Loucy (cell line): ENCODE measurements at regions not wholly inside any gene's neighbourhood (a gene's known extent, or its start where the extent isn't known, plus 50 kb on each side); places are given as distances from the start of the nearest gene placed in this dataset.

Source experiments
- H2AFZ ChIP-seq: fragments of 200-600 bp; sonication (generic); 2 replicates; pipeline ENCODE4 v1.6.0; 2016; ENCODE audit warnings: antibody characterized with exemption, mild to moderate bottlenecking, low read length, moderate library complexity
- H3F3A ChIP-seq: fragments of 200-600 bp; 2 replicates; pipeline ENCODE4 v1.6.0; 2016; ENCODE audit warnings: antibody characterized with exemption, low read depth, mild to moderate bottlenecking
- H3K27me3 ChIP-seq: fragments of 200-600 bp; sonication (generic); 2 replicates; pipeline ENCODE4 v1.6.1; 2014; ENCODE audit warnings: low read length, mild to moderate bottlenecking; ENCODE audit not compliant: insufficient read depth, poor library complexity, severe bottlenecking
- H3K36me3 ChIP-seq: fragments of 200-600 bp; sonication (generic); 2 replicates; pipeline ENCODE4 v1.6.1; 2016; ENCODE audit warnings: low read length; ENCODE audit not compliant: insufficient read depth
- H3K4me1 ChIP-seq: fragments of 200-600 bp; sonication (generic); 2 replicates; pipeline ENCODE4 v1.5.1; 2014; ENCODE audit warnings: low read length, mild to moderate bottlenecking; ENCODE audit not compliant: insufficient read depth, poor library complexity, severe bottlenecking
- H3K4me2 ChIP-seq: fragments of 200-600 bp; sonication (generic); 2 replicates; pipeline ENCODE4 v1.6.0; 2014; ENCODE audit warnings: antibody characterized with exemption, low read length, low read depth, mild to moderate bottlenecking; ENCODE audit not compliant: poor library complexity, severe bottlenecking
- H3K4me3 ChIP-seq: fragments of 200-600 bp; sonication (generic); 2 replicates; pipeline ENCODE4 v1.5.1; 2014; ENCODE audit warnings: low read length, mild to moderate bottlenecking, mixed read lengths; ENCODE audit not compliant: poor library complexity, severe bottlenecking
- H3K79me2 ChIP-seq: fragments of 200-600 bp; sonication (generic); 2 replicates; pipeline ENCODE4 v1.6.1; 2014; ENCODE audit warnings: low read length; ENCODE audit not compliant: insufficient read depth
- H3K9ac ChIP-seq: fragments of 200-600 bp; sonication (generic); 2 replicates; pipeline ENCODE4 v1.6.0; 2014; ENCODE audit warnings: mild to moderate bottlenecking, low read depth, low read length, moderate library complexity; ENCODE audit not compliant: poor library complexity, severe bottlenecking
- H3K9me2 ChIP-seq: fragments of 200-600 bp; sonication (generic); replicated peaks from 2 replicates; pipeline ENCODE4 v1.6.1; 2016; ENCODE audit warnings: low read depth, low read length, mixed read lengths
- H3K9me3 ChIP-seq: fragments of 200-600 bp; sonication (generic); 2 replicates; pipeline ENCODE4 v1.6.1; 2014; ENCODE audit warnings: mild to moderate bottlenecking, antibody characterized with exemption, low read length, low read depth; ENCODE audit not compliant: insufficient read depth
- H4K20me1 ChIP-seq: fragments of 200-600 bp; sonication (generic); 2 replicates; pipeline ENCODE4 v1.6.0; 2014; ENCODE audit warnings: antibody characterized with exemption, low read length, mild to moderate bottlenecking; ENCODE audit not compliant: insufficient read depth, poor library complexity, severe bottlenecking
- EZH2phosphoT487 ChIP-seq: fragments of 200-600 bp; IDR thresholded peaks from 2 replicates; pipeline ENCODE4 v1.6.1; 2018; ENCODE audit warnings: antibody characterized with exemption, mild to moderate bottlenecking, moderate library complexity, borderline replicate concordance
- TF ChIP-seq, protein P1 (sequence below): fragments of 200-600 bp; sonication (generic); conservative IDR thresholded peaks from 2 replicates; pipeline ENCODE4 v1.5.1; 2014; ENCODE audit warnings: mild to moderate bottlenecking, antibody characterized with exemption, low read length

DNA sequence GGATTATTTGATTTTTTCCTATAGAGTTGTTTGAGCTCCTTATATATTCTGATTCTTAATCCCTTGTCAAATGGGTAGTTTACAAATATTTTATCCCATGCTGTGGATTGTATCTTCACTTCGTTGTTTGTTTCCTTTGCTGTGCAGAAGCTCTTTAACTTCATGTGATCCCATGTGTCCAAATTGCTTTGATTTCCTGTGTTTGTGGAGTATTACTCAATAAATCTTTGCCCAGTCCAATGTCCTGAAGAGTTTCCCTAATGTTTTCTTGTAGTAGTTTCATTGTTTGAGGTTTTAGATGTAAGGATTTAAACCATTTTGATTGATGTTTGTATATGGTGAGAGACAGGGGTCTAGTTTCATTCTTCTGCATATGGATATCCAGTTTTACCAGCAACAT lies 143.7 kb upstream of the HTR1E start:
- H2AFZ ChIP-seq, result no peak overlapping the region
- H3F3A ChIP-seq, result no peaks in the 10 kb centered on the region
- H3K4me1 ChIP-seq, result no peaks in the 10 kb centered on the region
- no peaks in the 10 kb centered on the region for H3K79me2 ChIP-seq
- no peak overlapping the region for H3K9ac ChIP-seq
- H3K27me3 ChIP-seq, result no peaks in the 10 kb centered on the region
- no peak overlapping the region for H3K4me3 ChIP-seq
- TF ChIP-seq, protein P1, sequence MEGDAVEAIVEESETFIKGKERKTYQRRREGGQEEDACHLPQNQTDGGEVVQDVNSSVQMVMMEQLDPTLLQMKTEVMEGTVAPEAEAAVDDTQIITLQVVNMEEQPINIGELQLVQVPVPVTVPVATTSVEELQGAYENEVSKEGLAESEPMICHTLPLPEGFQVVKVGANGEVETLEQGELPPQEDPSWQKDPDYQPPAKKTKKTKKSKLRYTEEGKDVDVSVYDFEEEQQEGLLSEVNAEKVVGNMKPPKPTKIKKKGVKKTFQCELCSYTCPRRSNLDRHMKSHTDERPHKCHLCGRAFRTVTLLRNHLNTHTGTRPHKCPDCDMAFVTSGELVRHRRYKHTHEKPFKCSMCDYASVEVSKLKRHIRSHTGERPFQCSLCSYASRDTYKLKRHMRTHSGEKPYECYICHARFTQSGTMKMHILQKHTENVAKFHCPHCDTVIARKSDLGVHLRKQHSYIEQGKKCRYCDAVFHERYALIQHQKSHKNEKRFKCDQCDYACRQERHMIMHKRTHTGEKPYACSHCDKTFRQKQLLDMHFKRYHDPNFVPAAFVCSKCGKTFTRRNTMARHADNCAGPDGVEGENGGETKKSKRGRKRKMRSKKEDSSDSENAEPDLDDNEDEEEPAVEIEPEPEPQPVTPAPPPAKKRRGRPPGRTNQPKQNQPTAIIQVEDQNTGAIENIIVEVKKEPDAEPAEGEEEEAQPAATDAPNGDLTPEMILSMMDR, result no peak
- no peak for TF ChIP-seq EZH2phosphoT487
- no peaks in the 10 kb centered on the region for H4K20me1 ChIP-seq
- H3K9me3 ChIP-seq, result no peaks in the 10 kb centered on the region; the same call in 1 of the 2 replicates
- H3K36me3 ChIP-seq, result no peaks in the 10 kb centered on the region
- H3K9me2 ChIP-seq, result no peaks in the 10 kb centered on the region
- H3K4me2 ChIP-seq, result no peak overlapping the region

DNA sequence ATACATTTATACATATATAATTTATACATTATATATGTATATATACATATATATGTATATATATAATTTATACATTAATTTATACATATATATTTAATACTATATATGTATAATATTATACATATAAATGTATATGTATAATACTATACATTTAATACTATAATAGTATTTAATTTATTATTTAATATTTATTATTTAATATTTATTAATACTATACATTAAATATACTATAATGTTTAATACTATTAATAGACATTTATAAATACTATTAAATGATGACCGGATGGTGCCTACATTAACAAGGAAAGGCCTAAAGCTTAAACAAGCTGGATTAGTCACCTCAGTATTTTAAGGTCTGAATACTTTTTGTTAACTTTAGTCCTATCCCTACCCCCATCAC lies 145.9 kb upstream of the HTR1E start:
- no peak overlapping the region for H2AFZ ChIP-seq

DNA sequence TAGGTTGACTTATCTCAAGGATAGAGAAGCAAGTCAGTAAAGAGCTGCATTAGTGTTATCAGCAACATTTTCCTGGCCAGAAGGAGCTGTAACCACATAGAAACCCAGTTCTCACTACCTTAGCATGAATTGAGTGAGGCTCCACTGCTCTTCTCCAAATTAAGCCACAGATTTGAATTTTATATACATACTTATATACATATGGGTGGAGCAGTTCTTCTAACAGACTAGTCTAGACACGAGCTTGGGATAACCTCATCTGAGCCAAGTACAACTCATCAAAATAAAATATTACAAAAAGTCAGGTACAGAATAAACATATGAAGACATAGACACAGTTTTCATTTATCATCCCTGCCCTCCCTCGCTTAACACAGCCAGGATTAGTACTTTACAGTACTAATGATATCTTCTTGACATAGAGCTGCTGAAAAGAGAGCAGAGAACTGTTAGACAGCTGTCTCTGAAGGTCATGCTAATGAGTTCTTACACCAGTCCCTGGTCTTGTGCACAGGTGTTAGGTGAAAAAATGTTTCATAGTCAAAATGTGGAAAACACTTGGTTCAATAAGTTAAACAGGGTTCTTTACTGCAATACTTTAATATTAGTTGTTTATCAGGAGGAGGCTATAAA lies 147.4 kb upstream of the HTR1E start:
- Histone ChIP-seq H3K4me3 (no peak overlapping the region), H3K27me3 (no peaks in the 10 kb centered on the region), H3K79me2 (no peaks in the 10 kb centered on the region), H4K20me1 (no peaks in the 10 kb centered on the region), H2AFZ (no peak overlapping the region), H3K4me1 (no peaks in the 10 kb centered on the region), H3K9me3 (no peaks in the 10 kb centered on the region), H3K36me3 (no peaks in the 10 kb centered on the region), H3K9ac (no peak overlapping the region), H3K4me2 (no peak overlapping the region), H3K9me2 (no peaks in the 10 kb centered on the region), H3F3A (no peaks in the 10 kb centered on the region)
- TF ChIP-seq EZH2phosphoT487, result no peak
- TF ChIP-seq, protein P1, result no peak

More for the DNA sequence above, 145.9 kb upstream of the HTR1E start:
- no peak overlapping the region for H3K9ac ChIP-seq
- no peaks in the 10 kb centered on the region for H3K9me2 ChIP-seq
- no peaks in the 10 kb centered on the region for H3F3A ChIP-seq
- no peaks in the 10 kb centered on the region for H4K20me1 ChIP-seq
- no peaks in the 10 kb centered on the region for H3K79me2 ChIP-seq
- H3K4me2 ChIP-seq, result no peak overlapping the region
- no peaks in the 10 kb centered on the region for H3K4me1 ChIP-seq
- H3K36me3 ChIP-seq, result no peaks in the 10 kb centered on the region
- H3K9me3 ChIP-seq, result no peaks in the 10 kb centered on the region; the same call in 1 of the 2 replicates
- TF ChIP-seq, protein P1, result no peak
- no peak for TF ChIP-seq EZH2phosphoT487
- no peaks in the 10 kb centered on the region for H3K27me3 ChIP-seq
- H3K4me3 ChIP-seq, result no peak overlapping the region
